Lung (tissue), 11 donors: ENCODE measurements at regions not wholly inside any gene's neighbourhood (a gene's known extent, or its start where the extent isn't known, plus 50 kb on each side); places are given as distances from the start of the nearest gene placed in this dataset.
A peak's percentile ranks its signal among the peaks of the same experiment; 100 is the strongest.

Experiments used
- ATAC-seq: fragments of 200-7000 bp; cut with Tn5 transposase; one replicate; pipeline ENCODE4 v1.9.1; 2020; ENCODE audit warnings: moderate number of reproducible peaks; ENCODE audit not compliant: insufficient read depth, low FRiP score
- DNase-seq, 3 donors: peaks; one replicate each; pipeline ENCODE4 v3.0.0-alpha.2; 2013 to 2017
- H3K27ac ChIP-seq, 2 donors: one replicate each; pipeline ENCODE4 v1.5.1; 2013; ENCODE audit warnings: mild to moderate bottlenecking in 2 of 2, moderate library complexity in 2 of 2, control low read depth in 1 of 2, inconsistent platforms in 1 of 2, low read depth in 1 of 2, low read length in 1 of 2
- H3K27me3 ChIP-seq, 3 donors: one replicate each; pipeline ENCODE4 v1.5.1; 2013; ENCODE audit warnings: low read length in 2 of 3; ENCODE audit not compliant: control insufficient read depth in 3 of 3, insufficient read depth in 3 of 3
- H3K36me3 ChIP-seq, 4 donors: one replicate each; pipeline ENCODE4 v1.5.1; 2013; ENCODE audit warnings: low read length in 4 of 4, mild to moderate bottlenecking in 1 of 4, moderate library complexity in 1 of 4; ENCODE audit not compliant: control insufficient read depth in 4 of 4, insufficient read depth in 4 of 4
- H3K4me1 ChIP-seq, 5 donors: one replicate each; pipeline ENCODE4 v1.5.1; 2013; ENCODE audit warnings: low read length in 5 of 5, mild to moderate bottlenecking in 2 of 5, moderate library complexity in 1 of 5; ENCODE audit not compliant: control insufficient read depth in 5 of 5, insufficient read depth in 5 of 5
- H3K4me3 ChIP-seq: one replicate; pipeline ENCODE4 v1.5.1; 2013; ENCODE audit warnings: mild to moderate bottlenecking, control low read depth, moderate library complexity
- H3K9ac ChIP-seq, 2 donors: one replicate each; pipeline ENCODE4 v1.5.1; 2013; ENCODE audit warnings: low read length in 2 of 2, control low read depth in 1 of 2; ENCODE audit not compliant: insufficient read depth in 1 of 2
- H3K9me3 ChIP-seq, 4 donors: one replicate each; pipeline ENCODE4 v1.5.1; 2013; ENCODE audit warnings: low read length in 3 of 4, mild to moderate bottlenecking in 1 of 4, moderate library complexity in 1 of 4; ENCODE audit not compliant: control insufficient read depth in 4 of 4, insufficient read depth in 3 of 4
- CTCF ChIP-seq: IDR thresholded peaks from 2 replicates; pipeline ENCODE4 v1.5.1; 2012; ENCODE audit warnings: mild to moderate bottlenecking; ENCODE audit errors: control extremely low read depth, extremely low read depth
- WGBS, 2 donors: extraction: QIAGEN DNeasy Blood & Tissue Kit; methylation state at CpG; one replicate each; pipeline ENCODE4 v1.1.7; 2013; 5-methylcytosine and 5-hydroxymethylcytosine counted together
- donor health status: control.
- donor health status: control.
- donor health status: Bipolar disorder and iron deficiency.
- donor health status: healthy.
- donor health status: DM: yes; HTN: yes; CAD: no.

- Histone ChIP-seq H3K4me1 (peaks cover 0 to 39% (median 12%) of the 10 kb centered on the region in 5 donors), H3K9me3 (no peaks in the 10 kb centered on the region), H3K27ac (peak overlapping the region in 1 of 2 donors; percentile 72), H3K27me3 (no peaks in the 10 kb centered on the region), H3K36me3 (no peaks in the 10 kb centered on the region), H3K4me3 (no peak overlapping the region), H3K9ac (no peak overlapping the region)
- 19 to 52% methylated on average over 29 of the region's 29 CpGs for WGBS, 2 donors
- DNase-seq (peak; percentile 46 to 71 (median 70)), ATAC-seq (peak; percentile 56)
- TF ChIP-seq CTCF, result no peak
Observed at GRCh38 chr2:8543383-8544170, 138.3 kb upstream of the ID2 start.

- no peak overlapping the region for H3K4me3 ChIP-seq
- H3K27me3 ChIP-seq, result no peaks in the 10 kb centered on the region
- H3K9me3 ChIP-seq, result no peaks in the 10 kb centered on the region
- H3K27ac ChIP-seq, result peak overlapping the region in 1 of 2 donors; percentile 72
- no peak overlapping the region for H3K9ac ChIP-seq
- ATAC-seq (no peak), DNase-seq (peak in 1 of 3 donors; percentile 10)
- H3K4me1 ChIP-seq, result peaks cover 0 to 32% (median 12%) of the 10 kb centered on the region in 5 donors
- TF ChIP-seq CTCF, result no peak
- WGBS, 2 donors, result 69 to 77% methylated on average over 15 of the region's 15 CpGs
- H3K36me3 ChIP-seq, result no peaks in the 10 kb centered on the region
Observed at GRCh38 chr2:8544171-8544785, 137.6 kb upstream of the ID2 start.

- H3K27ac ChIP-seq, result peak overlapping the region in 1 of 2 donors; percentile 35
- H3K36me3 ChIP-seq, result no peaks in the 10 kb centered on the region
- H3K9ac ChIP-seq, result no peak overlapping the region
- no peak for TF ChIP-seq CTCF
- no peaks in the 10 kb centered on the region for H3K9me3 ChIP-seq
- ATAC-seq (peak; percentile 69), DNase-seq (peak in 1 of 3 donors; percentile 15)
- H3K4me3 ChIP-seq, result no peak overlapping the region
- WGBS, 2 donors, result 41 to 63% methylated on average over 27 of the region's 27 CpGs
- H3K27me3 ChIP-seq, result no peaks in the 10 kb centered on the region
- peaks cover 0 to 25% (median 7%) of the 10 kb centered on the region in 5 donors for H3K4me1 ChIP-seq
Observed at GRCh38 chr2:8544786-8545694, 136.8 kb upstream of the ID2 start.
